HG03442 (cell line): ENCODE measurements at regions not wholly inside any gene's neighbourhood (a gene's known extent, or its start where the extent isn't known, plus 50 kb on each side); places are given as distances from the start of the nearest gene placed in this dataset.

ENCODE experiments used
- ATAC-seq: cut with Tn5 transposase; IDR thresholded peaks from one replicate; pipeline ENCODE4 v1.9.1; 2021; ENCODE audit warnings: mild to moderate bottlenecking, moderate library complexity; ENCODE audit not compliant: unreplicated experiment

DNA sequence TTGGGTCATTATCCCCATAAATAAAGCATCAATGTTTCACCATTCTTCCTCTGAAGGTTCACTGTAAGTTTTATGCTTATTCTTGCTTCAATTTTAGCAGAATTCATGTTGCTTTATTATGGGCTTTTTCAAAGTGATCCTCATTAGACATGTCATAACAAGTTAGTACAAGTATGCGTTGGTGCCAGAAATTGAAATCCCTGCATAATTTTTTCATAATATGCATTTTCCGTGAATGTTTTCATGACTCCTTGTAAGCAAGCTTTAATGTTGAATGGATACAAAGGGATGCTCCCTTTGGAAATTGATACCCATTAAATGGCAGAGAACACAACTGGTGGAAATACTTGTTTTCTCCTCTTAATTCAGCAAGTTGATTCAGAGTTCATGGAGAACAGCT is 179.7 kb downstream of the ST6GAL2 start:
- no peak for ATAC-seq

- ATAC-seq: no peak
These were observed 177.8 kb downstream of the ST6GAL2 start for GRCh38 chr2:106708209-106708608.

- no peak for ATAC-seq
These were observed 176.7 kb downstream of the ST6GAL2 start for GRCh38 chr2:106709229-106709628.

GRCh38 chr2:106719222-106719621 is 166.7 kb downstream of the ST6GAL2 start:
- ATAC-seq: no peak

DNA sequence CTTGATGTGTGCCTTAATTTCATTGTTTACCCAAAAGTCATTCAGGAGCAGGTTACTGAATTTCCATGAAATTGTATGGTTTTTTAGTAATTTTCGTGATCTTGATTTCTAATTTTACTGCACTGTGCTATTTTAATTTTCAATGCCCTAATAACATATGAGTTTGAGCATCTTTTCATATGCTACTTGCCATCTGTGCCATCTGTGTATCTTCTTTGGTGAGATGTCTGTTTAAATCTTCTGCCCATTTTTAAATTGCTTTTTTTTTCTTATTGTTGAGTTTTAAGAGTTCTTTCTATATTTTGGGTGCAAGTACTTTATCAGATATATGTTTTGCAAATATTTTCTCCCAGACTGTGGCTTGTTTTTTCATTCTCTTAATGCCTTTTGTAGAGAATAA is 165.9 kb downstream of the ST6GAL2 start:
- ATAC-seq: no peak

- no peak for ATAC-seq
These were observed 161.6 kb downstream of the ST6GAL2 start for GRCh38 chr2:106724301-106724794.

- ATAC-seq: no peak
These were observed 151.8 kb downstream of the ST6GAL2 start for GRCh38 chr2:106734165-106734564.

- no peak for ATAC-seq
These were observed 150.2 kb downstream of the ST6GAL2 start for GRCh38 chr2:106735807-106736206.

DNA sequence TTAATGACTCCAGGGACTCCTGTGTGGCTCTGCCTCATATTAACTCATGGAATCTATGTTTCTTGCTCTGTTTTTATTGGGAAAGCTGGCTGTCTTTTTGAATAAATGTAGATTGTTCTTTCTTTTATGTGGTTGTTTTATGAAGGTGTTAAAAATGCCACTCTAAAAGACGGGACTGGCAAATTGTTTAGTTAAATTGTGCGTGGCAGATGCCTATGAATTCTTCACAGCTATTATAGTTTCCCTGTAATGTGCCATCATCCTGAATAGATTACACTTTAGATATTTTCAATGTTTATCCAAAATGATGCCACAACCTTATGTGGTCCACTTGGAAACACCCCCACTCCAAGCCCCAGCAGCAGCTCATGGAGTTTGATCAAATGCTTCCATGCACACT is 149.7 kb downstream of the ST6GAL2 start:
- ATAC-seq: no peak

DNA sequence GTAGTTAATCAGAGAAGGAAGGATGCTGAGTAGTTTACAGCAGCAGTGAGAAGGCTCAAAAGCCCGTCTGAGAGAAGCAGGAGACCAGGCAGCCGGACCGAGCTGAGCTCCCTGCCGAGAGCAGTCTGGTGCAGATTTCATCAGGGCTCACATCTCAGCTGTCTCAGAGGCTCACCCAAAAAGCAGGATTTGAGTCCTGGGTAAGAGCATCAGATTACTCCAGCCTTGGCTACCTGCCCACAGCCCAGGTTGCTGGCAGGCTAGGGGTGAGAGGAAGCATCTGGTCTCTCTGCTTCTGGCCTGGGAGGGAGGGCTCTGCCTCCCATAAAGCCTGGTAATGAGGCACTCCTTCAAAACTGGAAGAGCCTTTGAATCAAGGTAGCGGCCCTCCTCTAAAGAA is 140.5 kb downstream of the ST6GAL2 start:
- no peak for ATAC-seq

- no peak for ATAC-seq
These were observed 136.1 kb downstream of the ST6GAL2 start for GRCh38 chr2:106749823-106750222.
